T-helper 9 cell (primary cell): ENCODE measurements at regions not wholly inside any gene's neighbourhood (a gene's known extent, or its start where the extent isn't known, plus 50 kb on each side); places are given as distances from the start of the nearest gene placed in this dataset.
"Not testable (repeated sequence)": the region's sequence is repeated elsewhere in the genome, so short reads cannot be mapped to it uniquely, and the experiment has no call there.

Experiments
- DNase-seq: peaks from one replicate; pipeline ENCODE4 v3.0.0-alpha.2; 2020

GRCh38 chr4:101730291-101731117, 60.0 kb upstream of the BANK1 start:
- DNase-seq = peak; percentile 21

- no peak for DNase-seq
Measured at GRCh38 chr4:101727238-101727637, 63.3 kb upstream of the BANK1 start.

GRCh38 chr4:101724093-101724492, 66.4 kb upstream of the BANK1 start:
- DNase-seq = no peak

GRCh38 chr4:101718810-101719209, 71.7 kb upstream of the BANK1 start:
- no peak for DNase-seq

DNA sequence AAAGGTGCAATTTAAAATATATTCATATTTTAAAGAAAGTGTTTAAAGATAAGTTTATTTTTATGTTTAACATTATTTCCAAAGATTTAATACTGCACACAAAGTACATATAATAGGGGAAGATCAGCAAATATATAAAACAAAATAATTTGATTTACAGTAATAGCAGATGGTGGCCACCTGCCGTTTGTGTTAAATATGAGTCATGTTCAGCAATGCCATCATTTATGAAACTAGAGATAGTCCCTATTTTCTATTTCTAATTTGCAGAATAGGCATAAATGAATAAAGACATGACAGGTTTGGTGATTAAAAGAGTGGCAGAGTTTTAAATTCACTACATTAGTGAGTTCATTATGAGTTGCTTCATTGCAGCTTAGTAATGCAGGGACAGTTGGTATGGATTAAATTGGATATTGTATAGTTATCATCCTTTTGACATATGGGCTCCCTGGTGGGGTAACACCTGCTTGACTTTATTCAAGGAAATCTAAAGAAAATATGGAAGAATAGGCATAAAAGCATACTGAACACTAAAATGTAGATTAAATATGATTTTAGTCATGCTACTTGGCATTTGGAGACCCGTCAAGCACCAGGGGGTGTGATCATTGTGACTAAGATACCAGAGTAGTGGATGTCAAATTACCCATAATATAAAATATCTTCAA, 78.8 kb upstream of the BANK1 start:
- no peak for DNase-seq

DNA sequence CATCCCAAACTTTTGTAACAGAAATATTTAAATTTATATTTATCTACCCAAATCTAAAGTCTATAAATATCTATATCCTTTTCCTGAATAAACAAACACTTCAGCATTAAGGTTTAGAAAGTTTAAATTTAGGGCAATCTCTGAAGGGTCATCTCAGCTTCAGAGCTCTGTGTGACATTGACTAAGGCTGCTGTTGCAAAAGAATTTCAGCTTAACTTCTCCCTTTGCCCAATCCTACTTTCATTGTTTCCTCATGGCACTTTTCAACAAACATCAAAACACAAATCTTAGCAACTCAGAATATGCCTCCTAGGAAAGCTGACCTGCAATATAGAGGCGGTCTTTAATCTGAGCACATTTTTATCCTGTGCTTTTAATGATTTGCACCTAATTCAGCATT, 79.7 kb upstream of the BANK1 start:
- no peak for DNase-seq

- no peak for DNase-seq
Measured at GRCh38 chr4:101708293-101709039, 82.1 kb upstream of the BANK1 start.

DNA sequence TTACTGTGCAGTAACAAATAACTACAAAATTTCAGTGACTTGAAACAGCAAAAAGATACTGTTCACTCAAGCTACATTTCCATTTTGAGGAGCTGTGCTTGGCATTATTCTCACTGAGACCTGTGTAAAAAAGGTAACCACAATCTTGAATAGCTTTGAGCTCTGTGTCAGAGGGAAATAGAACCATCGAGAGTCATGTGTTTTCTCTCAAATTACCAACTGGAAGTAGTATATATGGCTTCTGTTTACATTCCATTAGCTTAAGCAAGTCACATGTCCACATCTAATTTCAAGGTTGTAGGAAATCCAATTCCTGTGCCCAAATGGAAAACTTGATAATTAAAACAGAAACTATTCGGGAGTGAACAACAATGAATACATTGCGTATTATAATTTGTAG, 82.9 kb upstream of the BANK1 start:
- no peak for DNase-seq

DNA sequence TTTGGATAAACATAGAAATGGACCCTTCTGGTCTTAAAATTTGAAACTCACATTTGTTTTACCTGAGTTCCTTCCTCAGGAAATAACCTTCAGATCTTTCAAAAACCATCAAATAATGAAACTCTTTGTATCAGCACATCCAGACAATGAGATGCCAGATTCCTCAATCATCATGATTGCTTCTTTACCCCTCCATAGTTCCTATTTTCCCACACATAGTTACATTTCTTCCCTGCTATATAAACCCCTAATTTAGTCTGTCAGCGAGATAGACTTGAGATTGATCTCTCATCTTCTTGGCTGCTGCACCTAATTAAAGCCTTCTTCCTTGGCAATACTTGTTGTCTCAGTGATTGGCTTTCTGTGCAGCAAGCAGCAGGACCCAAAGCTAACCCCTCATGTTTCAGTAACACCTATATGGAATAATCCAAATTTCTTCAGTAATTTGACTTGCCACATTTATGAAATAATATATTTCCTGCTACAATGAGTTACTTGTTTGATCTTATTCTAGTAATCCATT, 83.9 kb upstream of the BANK1 start:
- no peak for DNase-seq

- DNase-seq = no peak
Measured at GRCh38 chr4:101701551-101701950, 89.0 kb upstream of the BANK1 start.

DNA sequence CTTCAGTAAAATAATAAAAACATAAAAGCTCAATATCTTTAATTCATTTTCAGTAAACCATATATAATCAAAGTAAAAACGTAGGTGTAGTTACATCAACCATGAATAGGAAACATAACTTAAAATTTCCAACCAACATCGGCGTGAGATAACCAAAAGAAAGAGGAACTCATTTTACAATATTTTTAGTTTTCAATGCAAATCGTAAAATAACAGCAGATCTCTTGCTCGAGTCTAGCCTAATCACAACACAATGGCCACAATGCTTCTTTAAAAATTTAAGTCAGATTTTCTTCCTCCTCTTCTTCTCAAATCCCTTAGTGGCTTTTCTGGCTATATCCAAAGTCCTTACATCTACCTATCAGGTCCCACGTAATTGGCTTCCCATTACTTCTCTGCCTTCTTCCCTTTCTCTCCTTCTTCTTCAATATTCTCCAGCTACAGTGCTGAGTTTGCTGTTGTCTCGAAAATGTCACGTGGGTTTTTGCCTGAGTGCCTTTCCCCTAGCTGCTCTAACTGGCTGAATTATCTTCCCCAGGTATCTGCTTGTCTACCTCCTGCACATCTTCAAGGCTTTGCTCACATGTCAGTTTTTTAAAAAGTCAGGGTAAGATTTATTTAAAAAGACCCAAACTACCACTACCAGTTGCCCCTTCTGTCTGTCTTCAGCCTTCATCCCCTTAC, 90.9 kb upstream of the BANK1 start:
- no peak for DNase-seq

DNA sequence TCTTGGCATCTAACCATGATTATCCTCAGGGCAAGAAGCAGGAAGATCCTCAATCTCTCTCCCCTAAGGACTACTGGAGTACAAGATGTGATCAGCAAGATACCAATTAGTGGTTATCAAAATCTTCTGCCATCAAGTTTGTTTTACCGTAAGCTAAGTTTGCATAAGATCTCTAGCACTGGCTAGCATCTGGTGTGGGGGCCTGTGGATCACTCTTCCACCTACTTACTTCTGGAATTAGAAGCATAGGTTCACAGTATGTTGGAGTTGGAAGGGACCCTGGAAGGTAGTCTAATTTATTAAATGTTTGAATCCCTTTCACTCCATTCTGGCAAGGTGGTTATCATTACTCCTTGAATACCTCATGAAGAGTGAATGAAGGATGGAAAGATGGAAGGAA, 93.3 kb upstream of the BANK1 start:
- no peak for DNase-seq

DNA sequence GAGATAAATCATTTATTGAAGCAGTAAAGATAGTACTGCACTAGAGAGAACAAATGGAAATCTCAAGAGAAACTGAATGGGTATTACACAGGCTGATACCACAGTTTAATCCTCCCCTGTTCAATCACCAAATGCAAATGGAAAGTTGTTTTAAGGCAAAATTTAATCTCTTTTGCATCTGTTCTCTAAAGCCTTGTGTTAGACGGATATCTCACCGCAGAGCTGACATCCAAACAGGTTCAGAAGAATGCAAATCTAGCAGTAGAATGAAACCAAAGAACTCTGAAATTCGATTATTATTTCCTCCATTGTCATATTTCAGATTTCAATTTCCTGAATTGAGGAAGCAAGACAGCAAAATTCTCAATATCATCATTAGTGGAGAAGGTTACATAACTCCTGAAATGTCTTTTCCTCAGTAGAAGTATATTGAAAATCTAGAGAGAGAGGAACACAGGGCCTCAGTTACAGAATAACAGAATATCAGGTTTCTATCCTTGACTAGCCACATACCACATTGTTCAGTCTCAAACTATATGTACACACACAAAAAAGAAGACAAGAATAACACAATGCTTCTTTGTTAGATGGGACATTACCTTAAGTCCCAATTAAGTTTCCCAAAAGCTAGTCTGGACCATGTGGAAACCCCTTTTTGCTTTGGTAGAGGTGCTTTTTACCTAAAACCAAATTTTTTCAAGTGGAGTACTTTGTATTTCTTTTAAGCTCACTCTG, 94.1 kb upstream of the BANK1 start:
- DNase-seq = no peak

- no peak for DNase-seq
Measured at GRCh38 chr4:101695176-101695575, 95.4 kb upstream of the BANK1 start.

GRCh38 chr4:101694403-101694802, 96.1 kb upstream of the BANK1 start:
- DNase-seq = not testable (repeated sequence)

DNA sequence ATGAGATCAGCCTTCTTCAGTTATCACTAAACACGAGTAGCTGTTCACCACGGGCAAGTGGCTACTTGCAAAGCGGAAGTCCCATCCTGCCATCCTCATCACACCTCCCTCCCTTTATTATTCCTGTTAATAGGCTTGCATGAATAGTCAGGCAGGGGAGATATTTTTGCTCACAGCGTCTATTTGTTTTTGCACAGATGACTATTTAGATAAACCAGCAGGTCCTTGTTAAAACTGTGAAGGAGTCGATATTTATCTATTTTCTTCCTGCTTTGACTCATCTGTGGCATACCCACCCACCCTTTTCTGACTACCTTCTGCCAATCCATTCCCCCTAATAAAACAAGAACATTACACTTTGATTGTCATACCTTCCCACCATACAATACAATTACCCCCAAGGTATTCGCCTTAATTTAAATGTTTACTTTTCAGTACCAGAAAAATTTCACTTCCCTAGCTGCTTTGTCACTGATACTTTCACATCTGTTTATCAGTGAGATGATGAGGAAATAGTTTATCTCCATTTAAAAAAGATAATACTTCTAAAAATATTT, 96.6 kb upstream of the BANK1 start:
- DNase-seq = no peak

DNA sequence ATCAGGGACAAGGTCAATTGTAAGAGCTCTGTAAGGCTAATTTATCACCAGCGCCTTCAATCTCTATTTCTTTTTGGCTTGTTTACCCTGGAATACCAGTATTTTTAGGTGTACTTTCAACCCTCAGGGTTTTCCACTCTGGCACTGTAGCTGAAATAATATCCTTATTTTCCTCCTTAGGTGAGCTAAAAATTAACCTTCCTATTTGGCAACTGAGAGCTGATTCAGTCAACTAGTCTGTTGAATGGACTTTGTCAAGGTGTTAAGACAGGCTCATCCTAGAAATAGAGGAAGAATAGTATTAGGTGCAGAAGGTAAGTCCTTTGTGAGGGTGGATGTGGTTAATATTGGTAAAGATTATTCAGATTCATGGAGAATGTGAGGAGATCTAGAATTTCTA, 101.3 kb upstream of the BANK1 start:
- no peak for DNase-seq

DNA sequence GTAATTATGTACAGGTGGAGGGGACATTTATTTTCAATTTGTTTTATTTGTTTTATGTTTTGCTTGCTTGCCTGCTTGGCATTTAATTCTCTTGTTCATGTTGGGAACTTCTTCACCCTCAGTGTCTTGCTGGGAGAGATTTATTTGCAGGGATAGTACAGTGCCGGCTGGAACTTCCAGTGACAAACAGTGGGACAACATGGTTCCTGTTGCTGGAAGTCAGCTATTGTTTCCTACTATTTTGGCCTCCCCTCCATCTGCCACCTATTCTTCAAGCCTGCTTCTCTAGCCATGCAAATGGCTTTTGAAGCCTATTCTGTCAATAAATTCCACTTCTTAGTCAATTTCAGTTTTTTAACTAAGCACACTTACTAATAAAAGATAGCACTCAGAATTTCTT, 105.4 kb upstream of the BANK1 start:
- no peak for DNase-seq

GRCh38 chr4:101682946-101683345, 107.6 kb upstream of the BANK1 start:
- DNase-seq = no peak

GRCh38 chr4:101678180-101678579, 112.3 kb upstream of the BANK1 start:
- no peak for DNase-seq

DNA sequence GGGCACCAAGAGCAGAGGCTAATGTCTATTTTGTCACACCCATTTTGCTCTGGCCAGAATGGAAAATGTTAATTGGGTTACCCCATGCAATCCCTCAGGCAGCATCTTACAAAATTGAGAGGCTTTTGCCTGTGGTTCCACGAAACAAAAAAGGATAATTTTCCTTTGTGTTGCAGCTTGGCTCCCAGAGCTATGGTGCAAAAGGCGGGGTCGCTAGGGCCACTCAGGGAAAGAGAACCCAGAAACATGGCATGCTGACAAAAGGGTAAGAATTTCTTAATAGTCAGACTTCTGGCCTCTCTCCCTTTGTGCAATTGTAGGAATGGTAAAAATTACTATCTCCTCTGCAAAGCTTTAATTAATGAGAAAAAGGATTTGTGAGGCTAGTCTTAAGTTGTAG, 119.6 kb upstream of the BANK1 start:
- DNase-seq = no peak

GRCh38 chr4:101670370-101670769, 120.2 kb upstream of the BANK1 start:
- no peak for DNase-seq
